ENCODE measurements at regions not wholly inside any gene's neighbourhood (a gene's known extent, or its start where the extent isn't known, plus 50 kb on each side); places are given as distances from the start of the nearest gene placed in this dataset.

GRCh38 chr14:84975241-84975902 is 554.6 kb upstream of the FLRT2 start:
- Histone ChIP-seq H3K27ac (ENCODE audit: extremely low read depth, low read depth, low read length) (no peak overlapping the region), H3K36me3 (ENCODE audit: control insufficient read depth in 2 of 2, insufficient read depth in 1 of 2, low read length in 2 of 2) (no peaks in the 10 kb centered on the region), H3K4me3 (ENCODE audit: low read depth, low read length) (no peak overlapping the region), H3K4me1 (ENCODE audit: control insufficient read depth, insufficient read depth, low read length) (no peaks in the 10 kb centered on the region), H3K9me3 (ENCODE audit: control insufficient read depth, insufficient read depth, low read depth, low read length) (no peaks in the 10 kb centered on the region)
- ChIA-PET CTCF (interaction anchor here (0.6 to 0.7 kb wide), 2 partner anchors 345 to 347 kb away, joined by 3 to 4 read pairs; no protein-coding TSS in a partner anchor), POLR2A (no interaction called here)
- TF ChIP-seq ZNF692 (tag by site-specific recombination; IDR thresholded peaks at IDR 0.05), result no peak
- TF ChIP-seq MYNN (tag by site-specific recombination; IDR thresholded peaks at IDR 0.05; ENCODE audit: borderline replicate concordance), result no peak
- TF ChIP-seq ZNF670 (tag by site-specific recombination; IDR thresholded peaks at IDR 0.05; ENCODE audit: low read depth), result no peak
- TF ChIP-seq ZNF792 (tag by site-specific recombination; IDR thresholded peaks at IDR 0.05), result no peak
- TF ChIP-seq ZNF398 (tag by site-specific recombination; IDR thresholded peaks at IDR 0.05), result no peak

GRCh38 chr14:84976805-84977204 is 553.1 kb upstream of the FLRT2 start:
- TF ChIP-seq ZBTB49 (tag by site-specific recombination; IDR thresholded peaks at IDR 0.05; ENCODE audit: low read depth) (no peak), ZNF76 (tag by site-specific recombination; IDR thresholded peaks at IDR 0.05; ENCODE audit: borderline replicate concordance, low read depth) (no peak), ZNF639 (tag by site-specific recombination; IDR thresholded peaks at IDR 0.05) (no peak), ZNF555 (tag by site-specific recombination; conservative IDR thresholded peaks at IDR 0.05) (no peak), ZNF211 (tag by site-specific recombination; IDR thresholded peaks at IDR 0.05; ENCODE audit: low read depth) (no peak), ZSCAN16 (tag by site-specific recombination; IDR thresholded peaks at IDR 0.05) (no peak), ZNF24 (tag by site-specific recombination; IDR thresholded peaks at IDR 0.05) (no peak), ZBTB21 (tag by site-specific recombination; IDR thresholded peaks at IDR 0.05) (no peak), ZNF341 (tag by site-specific recombination; IDR thresholded peaks at IDR 0.05; ENCODE audit: low read depth) (no peak), BCL11A (tag by site-specific recombination; IDR thresholded peaks at IDR 0.05; ENCODE audit: low read depth) (no peak), ZNF623 (tag by site-specific recombination; IDR thresholded peaks at IDR 0.05) (no peak), ZNF133 (tag by site-specific recombination; IDR thresholded peaks at IDR 0.05) (no peak), ZNF768 (tag by site-specific recombination; IDR thresholded peaks at IDR 0.05) (no peak), MZF1 (tag by site-specific recombination; IDR thresholded peaks at IDR 0.05; ENCODE audit: borderline replicate concordance) (no peak), ZNF239 (tag by site-specific recombination; IDR thresholded peaks at IDR 0.05) (no peak), ZNF423 (tag by site-specific recombination; IDR thresholded peaks at IDR 0.05) (no peak), ZNF426 (tag by site-specific recombination; IDR thresholded peaks at IDR 0.05) (no peak), ZBTB6 (tag by site-specific recombination; IDR thresholded peaks at IDR 0.05) (no peak)
- Histone ChIP-seq H3K4me1 (ENCODE audit: control insufficient read depth, insufficient read depth, low read length) (no peaks in the 10 kb centered on the region), H3K9me3 (ENCODE audit: control insufficient read depth, insufficient read depth, low read depth, low read length) (no peaks in the 10 kb centered on the region), H3K27ac (ENCODE audit: extremely low read depth, low read depth, low read length) (no peak overlapping the region), H3K4me3 (ENCODE audit: low read depth, low read length) (no peak overlapping the region), H3K36me3 (ENCODE audit: control insufficient read depth in 2 of 2, insufficient read depth in 1 of 2, low read length in 2 of 2) (no peaks in the 10 kb centered on the region)
- POLR2A ChIA-PET, result no interaction called here
- CTCF ChIA-PET, result no interaction called here
